ENCODE measurements at regions not wholly inside any gene's neighbourhood (a gene's known extent, or its start where the extent isn't known, plus 50 kb on each side); places are given as distances from the start of the nearest gene placed in this dataset.

DNA sequence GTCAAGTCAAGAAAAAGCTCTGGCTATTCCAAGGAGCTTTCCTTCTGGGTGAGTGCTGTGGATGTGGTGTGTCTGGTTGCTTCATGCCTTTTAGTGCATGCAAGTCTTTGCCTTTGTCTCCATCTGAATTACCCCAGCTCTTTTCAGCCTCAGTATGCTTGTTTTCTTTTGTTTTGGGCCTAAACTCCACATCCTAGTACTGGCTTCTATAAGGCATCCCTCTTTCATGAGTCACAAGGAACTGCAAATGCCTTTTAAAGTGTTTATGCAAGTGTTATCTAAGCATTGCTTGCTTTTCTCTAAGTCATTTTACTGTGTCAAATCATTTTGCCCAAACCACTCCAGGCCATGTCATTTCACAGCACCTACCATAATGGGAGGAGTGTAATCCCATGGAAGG is 132.1 kb downstream of the PLCE1 start (continued):
- TF ChIP-seq ZNF605 (CRISPR knock-in tag; IDR thresholded peaks at IDR 0.05) (no peak), ONECUT2 (CRISPR knock-in tag; IDR thresholded peaks at IDR 0.05) (no peak)

DNA sequence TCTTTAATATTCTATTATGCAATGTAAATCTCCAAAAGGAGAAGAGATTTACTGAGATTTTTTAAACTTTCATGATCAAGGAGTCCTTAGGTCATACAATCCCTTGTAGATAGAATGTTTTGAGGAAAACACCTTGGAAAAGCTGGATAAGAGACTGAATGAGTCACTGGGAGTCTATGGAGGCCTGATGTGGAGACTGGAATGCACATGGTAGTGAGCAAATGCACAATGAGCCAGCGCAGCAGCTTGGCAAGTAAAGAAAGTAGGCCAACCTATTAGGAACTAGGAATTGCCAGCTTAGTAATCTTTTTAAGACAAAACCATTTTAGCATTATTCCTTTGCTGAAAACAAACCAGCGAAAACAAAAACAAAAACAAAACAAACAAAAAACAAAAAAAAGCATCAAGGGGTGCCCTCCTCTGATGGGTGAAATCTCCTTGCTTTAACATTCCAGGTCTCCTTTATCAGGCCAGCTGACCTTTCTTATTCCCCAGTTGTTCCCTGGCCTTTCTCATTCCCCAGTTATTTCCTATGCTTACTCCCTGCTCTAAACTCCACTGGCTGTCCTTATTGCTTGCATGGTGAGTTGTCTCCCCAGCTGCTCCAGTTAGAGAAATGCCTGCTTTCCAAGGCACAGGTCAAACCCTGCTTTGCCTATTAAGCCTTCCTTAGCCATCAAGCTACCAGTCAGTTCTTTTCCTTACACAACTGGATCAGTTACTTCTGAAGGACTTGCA is 135.8 kb downstream of the PLCE1 start:
- intact Hi-C loops (cut with micrococcal nuclease; ENCODE audit: unreplicated experiment) = no loop called here
- no peak for FAIRE-seq
- POLR2A ChIA-PET = no interaction called here

More for the DNA sequence above, 135.8 kb downstream of the PLCE1 start:
- no peak overlapping the region for H3K4me2 ChIP-seq (ENCODE audit: low read depth, low read length)
- no peak overlapping the region for H3K4me3 ChIP-seq (replicated peaks in 1 of 3; ENCODE audit: insufficient read depth in 1 of 3, low read depth in 2 of 3, low read length in 3 of 3)
- ATAC-seq (no peak), DNase-seq (ENCODE audit: low spot score) (no peak)
- CTCF ChIA-PET (ENCODE audit: low intra/inter-chr PET ratio, low total read pairs) = no interaction called here
- H3K79me2 ChIP-seq (ENCODE audit: insufficient read depth, low read length) = no peaks in the 10 kb centered on the region
- in situ Hi-C loops (cut with HindIII; ENCODE audit: extremely low pct_ligation_motif_present, low pct_unique_long_range_greater_than_20kb) = no loop called here
- no peak overlapping the region for H3K9ac ChIP-seq (ENCODE audit: insufficient read depth, low read depth, low read length)
- no peaks in the 10 kb centered on the region for H4K20me1 ChIP-seq (ENCODE audit: insufficient read depth, low read length)
- 68% methylated on average over 2 of the region's 2 CpGs for WGBS (ENCODE audit: low lambda C conversion rate)
- no TSS peak for BruUV-seq (replicated peaks)
- no peaks in the 10 kb centered on the region for H3K36me3 ChIP-seq (replicated peaks in 1 of 2; ENCODE audit: control insufficient read depth in 1 of 2, insufficient read depth in 2 of 2, low read length in 2 of 2)
- peaks cover 8% of the 10 kb centered on the region for H3K4me1 ChIP-seq (ENCODE audit: insufficient read depth, low read length)
- no peaks in the 10 kb centered on the region for H3K27me3 ChIP-seq (ENCODE audit: control insufficient read depth in 1 of 2, insufficient read depth in 2 of 2, low read length in 2 of 2)
- no peak for TF ChIP-seq RXRB (CRISPR knock-in tag; IDR thresholded peaks at IDR 0.05; ENCODE audit: borderline replicate concordance)
- TF ChIP-seq, protein P1, sequence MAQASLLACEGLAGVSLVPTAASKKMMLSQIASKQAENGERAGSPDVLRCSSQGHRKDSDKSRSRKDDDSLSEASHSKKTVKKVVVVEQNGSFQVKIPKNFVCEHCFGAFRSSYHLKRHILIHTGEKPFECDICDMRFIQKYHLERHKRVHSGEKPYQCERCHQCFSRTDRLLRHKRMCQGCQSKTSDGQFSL (CRISPR knock-in tag; IDR thresholded peaks at IDR 0.05) = no peak
- TF ChIP-seq, protein P2, sequence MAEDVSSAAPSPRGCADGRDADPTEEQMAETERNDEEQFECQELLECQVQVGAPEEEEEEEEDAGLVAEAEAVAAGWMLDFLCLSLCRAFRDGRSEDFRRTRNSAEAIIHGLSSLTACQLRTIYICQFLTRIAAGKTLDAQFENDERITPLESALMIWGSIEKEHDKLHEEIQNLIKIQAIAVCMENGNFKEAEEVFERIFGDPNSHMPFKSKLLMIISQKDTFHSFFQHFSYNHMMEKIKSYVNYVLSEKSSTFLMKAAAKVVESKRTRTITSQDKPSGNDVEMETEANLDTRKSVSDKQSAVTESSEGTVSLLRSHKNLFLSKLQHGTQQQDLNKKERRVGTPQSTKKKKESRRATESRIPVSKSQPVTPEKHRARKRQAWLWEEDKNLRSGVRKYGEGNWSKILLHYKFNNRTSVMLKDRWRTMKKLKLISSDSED (CRISPR knock-in tag; IDR thresholded peaks at IDR 0.05) = no peak
- no peak for TF ChIP-seq RFX3 (CRISPR knock-in tag; IDR thresholded peaks at IDR 0.05)
- no peak for TF ChIP-seq HNRNPLL (IDR thresholded peaks at IDR 0.05; ENCODE audit: low read depth, low read length, poor library complexity, severe bottlenecking)
- TF ChIP-seq, protein P3, sequence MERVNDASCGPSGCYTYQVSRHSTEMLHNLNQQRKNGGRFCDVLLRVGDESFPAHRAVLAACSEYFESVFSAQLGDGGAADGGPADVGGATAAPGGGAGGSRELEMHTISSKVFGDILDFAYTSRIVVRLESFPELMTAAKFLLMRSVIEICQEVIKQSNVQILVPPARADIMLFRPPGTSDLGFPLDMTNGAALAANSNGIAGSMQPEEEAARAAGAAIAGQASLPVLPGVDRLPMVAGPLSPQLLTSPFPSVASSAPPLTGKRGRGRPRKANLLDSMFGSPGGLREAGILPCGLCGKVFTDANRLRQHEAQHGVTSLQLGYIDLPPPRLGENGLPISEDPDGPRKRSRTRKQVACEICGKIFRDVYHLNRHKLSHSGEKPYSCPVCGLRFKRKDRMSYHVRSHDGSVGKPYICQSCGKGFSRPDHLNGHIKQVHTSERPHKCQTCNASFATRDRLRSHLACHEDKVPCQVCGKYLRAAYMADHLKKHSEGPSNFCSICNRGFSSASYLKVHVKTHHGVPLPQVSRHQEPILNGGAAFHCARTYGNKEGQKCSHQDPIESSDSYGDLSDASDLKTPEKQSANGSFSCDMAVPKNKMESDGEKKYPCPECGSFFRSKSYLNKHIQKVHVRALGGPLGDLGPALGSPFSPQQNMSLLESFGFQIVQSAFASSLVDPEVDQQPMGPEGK (CRISPR knock-in tag; IDR thresholded peaks at IDR 0.05) = no peak
- TF ChIP-seq ZNF33A (CRISPR knock-in tag; IDR thresholded peaks at IDR 0.05; ENCODE audit: borderline replicate concordance) = no peak
- TF ChIP-seq, protein P4, sequence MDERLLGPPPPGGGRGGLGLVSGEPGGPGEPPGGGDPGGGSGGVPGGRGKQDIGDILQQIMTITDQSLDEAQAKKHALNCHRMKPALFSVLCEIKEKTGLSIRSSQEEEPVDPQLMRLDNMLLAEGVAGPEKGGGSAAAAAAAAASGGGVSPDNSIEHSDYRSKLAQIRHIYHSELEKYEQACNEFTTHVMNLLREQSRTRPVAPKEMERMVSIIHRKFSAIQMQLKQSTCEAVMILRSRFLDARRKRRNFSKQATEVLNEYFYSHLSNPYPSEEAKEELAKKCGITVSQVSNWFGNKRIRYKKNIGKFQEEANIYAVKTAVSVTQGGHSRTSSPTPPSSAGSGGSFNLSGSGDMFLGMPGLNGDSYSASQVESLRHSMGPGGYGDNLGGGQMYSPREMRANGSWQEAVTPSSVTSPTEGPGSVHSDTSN (CRISPR knock-in tag; IDR thresholded peaks at IDR 0.05) = no peak
- no peak for TF ChIP-seq SOX5 (CRISPR knock-in tag; IDR thresholded peaks at IDR 0.05; ENCODE audit: borderline replicate concordance)
- no peak for TF ChIP-seq PHF8 (CRISPR knock-in tag; IDR thresholded peaks at IDR 0.05)
- TF ChIP-seq ZNF367 (CRISPR knock-in tag; IDR thresholded peaks at IDR 0.05; ENCODE audit: borderline replicate concordance) = no peak
- TF ChIP-seq ZKSCAN1 (IDR thresholded peaks at IDR 0.05; ENCODE audit: low read length) = no peak
- TF ChIP-seq ZSCAN9 (CRISPR knock-in tag; IDR thresholded peaks at IDR 0.05; ENCODE audit: borderline replicate concordance) = no peak
- no peak for TF ChIP-seq ZNF678 (CRISPR knock-in tag; IDR thresholded peaks at IDR 0.05)
- no peak for TF ChIP-seq ZNF562 (CRISPR knock-in tag; IDR thresholded peaks at IDR 0.05; ENCODE audit: borderline replicate concordance)
- no peak for TF ChIP-seq ZNF776 (CRISPR knock-in tag; IDR thresholded peaks at IDR 0.05)
- TF ChIP-seq NR2F6 (IDR thresholded peaks at IDR 0.05) = no peak
- no peak for TF ChIP-seq NR2F6 (CRISPR knock-in tag; IDR thresholded peaks at IDR 0.05)
- no peak for TF ChIP-seq ZNF510 (CRISPR knock-in tag; IDR thresholded peaks at IDR 0.05; ENCODE audit: low read depth)
- TF ChIP-seq NR1H2 (CRISPR knock-in tag; IDR thresholded peaks at IDR 0.05; ENCODE audit: borderline replicate concordance, low read depth) = no peak
- no peak overlapping the region for H2AFZ ChIP-seq (ENCODE audit: low read length)
- H3K9me3 ChIP-seq (ENCODE audit: low read length) = no peaks in the 10 kb centered on the region
- H3K27ac ChIP-seq (ENCODE audit: extremely low read length, insufficient read depth, low read length) = no peak overlapping the region
